ENCODE measurements at regions not wholly inside any gene's neighbourhood (a gene's known extent, or its start where the extent isn't known, plus 50 kb on each side); places are given as distances from the start of the nearest gene placed in this dataset.

DNA sequence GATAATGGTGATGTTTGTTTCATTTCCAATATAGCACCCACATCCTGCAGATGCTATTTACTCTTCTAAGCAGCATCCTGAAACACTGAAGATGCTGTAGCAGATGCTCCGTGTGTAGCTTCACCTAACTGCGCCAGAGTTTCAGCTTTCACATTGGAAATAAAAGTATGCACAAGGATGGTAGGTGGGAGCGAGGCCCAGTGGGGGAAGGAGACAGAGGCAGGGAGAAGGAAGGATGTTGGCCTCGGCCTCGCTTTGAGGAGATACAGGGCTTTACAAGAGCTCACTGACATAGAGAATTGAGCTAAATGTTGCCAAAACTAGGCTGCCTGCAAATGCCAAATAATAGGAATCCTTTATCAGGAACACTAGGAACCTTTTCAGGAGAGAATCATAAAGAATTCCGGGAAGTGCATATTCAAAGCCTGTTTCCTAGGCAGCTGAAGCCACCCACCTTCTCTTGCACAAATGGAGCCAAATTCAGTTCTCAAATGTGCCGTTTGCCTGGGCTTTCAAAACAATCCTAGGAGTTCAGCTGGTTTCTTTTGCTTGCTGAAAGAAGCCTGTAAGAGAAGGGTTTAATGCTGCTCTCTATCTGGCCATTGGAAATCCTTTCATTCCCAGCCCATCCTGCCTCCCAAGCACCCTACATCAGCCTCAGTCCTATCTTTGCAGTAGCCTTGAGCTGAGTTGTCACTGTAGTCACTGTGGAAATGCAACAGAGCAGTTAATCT lies 135.4 kb upstream of the ATP1B1 start:
- FAIRE-seq: no peak

DNA sequence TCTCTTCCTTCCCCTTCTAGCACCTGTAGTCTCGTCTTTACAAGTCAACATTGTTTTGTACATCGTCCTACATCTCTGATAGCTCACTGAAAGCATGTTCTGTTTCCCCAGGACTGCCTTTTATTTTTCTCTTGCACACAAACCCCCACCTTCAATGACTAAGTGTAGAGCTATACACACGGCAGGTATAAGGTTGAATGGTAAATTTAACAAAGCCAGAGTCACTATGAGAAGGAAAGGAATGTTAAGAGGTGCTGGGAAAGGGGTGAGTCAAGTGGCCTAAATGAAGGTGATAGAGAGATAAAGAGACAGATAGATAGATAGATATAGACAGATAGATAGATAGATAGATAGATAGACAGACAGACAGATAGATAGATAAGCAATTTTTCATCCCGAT lies 134.3 kb upstream of the ATP1B1 start:
- FAIRE-seq: no peak

DNA sequence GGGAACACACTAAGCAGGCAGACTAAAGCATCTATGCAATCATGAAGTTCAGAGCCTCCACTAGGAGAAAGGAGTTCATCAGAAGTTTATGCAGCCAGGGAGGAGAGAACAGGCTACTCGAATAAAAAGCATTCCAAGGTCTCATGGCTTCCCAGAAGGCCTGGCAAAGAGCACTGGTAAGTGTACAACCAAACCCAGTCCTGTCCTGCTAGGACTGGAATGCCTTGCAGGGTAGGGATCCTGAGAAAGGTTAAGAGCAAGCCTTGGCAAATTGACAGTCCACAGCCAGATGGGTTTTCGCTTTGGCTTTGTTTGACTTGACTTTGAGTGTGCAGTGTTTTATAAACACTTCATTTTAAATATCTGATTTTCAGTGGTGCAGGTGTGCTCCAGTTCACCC lies 133.6 kb upstream of the ATP1B1 start:
- no peak for FAIRE-seq

DNA sequence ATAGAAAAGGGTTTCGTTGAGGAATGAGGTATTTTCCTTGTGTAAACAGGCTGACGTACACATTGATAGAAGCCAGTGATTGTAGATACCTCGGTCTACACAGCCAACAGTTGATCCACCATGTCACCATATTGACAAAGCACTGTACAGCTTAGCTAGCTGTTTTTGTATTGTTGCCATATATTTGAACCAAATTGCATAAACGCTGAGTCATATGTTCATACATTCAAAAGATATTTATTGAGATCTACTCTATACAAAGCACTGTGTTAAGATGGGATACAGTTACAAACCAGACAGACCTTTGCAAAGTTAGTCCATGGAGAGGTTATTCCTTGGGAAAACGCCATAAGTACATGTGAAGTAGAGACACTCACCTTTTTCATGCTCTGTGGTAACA lies 132.4 kb upstream of the ATP1B1 start:
- no peak for FAIRE-seq

DNA sequence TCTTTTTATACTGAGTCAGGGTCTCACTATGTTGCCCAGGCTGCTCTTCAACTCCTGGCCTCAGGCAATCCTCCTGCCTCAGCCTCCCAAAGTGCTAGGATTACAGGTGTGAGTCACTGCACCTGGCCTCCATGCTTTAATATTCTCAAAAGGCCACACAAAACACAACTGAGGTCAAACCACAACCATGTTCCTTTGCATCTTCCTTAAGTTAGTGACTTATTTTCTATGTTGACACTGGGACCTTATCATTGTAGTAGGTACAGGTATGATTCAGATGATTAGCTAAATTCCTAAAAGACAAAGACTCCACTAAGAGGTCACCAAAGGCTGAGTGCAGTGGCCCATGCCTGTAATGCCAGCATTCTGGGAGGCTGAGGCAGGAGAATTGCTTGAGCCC lies 131.9 kb upstream of the ATP1B1 start:
- no peak for FAIRE-seq

DNA sequence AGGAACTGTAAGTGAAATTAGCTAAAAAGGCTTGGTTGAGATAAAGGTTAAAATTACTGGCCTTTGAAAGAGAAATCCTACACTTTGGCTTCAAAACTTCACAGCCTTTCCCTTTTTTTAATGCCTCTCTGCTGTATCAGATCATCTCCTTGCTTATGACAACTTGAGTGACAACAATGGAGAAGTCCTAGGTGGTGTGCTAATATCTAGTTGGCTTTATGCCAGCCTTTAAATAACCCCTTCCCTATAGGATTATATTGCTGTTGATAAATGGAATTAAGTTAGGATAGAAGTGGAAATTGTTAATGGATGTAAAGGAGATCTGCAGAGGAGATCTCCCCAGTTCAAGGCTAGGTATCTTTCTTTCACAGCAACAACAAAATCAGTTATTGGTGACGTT lies 130.2 kb upstream of the ATP1B1 start:
- FAIRE-seq: no peak

DNA sequence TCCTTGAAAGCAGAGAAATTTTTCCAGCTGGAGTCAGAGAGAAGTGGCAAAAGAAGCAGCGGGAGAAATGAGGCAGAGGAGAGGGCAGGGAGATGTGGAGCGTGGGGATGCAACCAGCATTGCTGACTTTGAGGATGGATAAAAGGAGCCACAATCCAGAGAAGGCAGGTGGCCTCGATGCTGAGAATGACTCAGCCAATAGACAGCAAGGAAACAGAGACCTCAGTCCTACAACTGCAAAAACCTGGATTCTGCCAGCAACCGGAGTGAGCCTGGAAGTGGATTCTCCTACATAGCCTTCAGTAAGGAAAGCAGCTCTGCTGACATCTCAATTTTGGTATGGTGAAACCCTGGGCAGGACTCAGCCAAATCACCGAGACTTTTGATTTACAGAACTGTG lies 128.9 kb upstream of the ATP1B1 start:
- no peak for FAIRE-seq

DNA sequence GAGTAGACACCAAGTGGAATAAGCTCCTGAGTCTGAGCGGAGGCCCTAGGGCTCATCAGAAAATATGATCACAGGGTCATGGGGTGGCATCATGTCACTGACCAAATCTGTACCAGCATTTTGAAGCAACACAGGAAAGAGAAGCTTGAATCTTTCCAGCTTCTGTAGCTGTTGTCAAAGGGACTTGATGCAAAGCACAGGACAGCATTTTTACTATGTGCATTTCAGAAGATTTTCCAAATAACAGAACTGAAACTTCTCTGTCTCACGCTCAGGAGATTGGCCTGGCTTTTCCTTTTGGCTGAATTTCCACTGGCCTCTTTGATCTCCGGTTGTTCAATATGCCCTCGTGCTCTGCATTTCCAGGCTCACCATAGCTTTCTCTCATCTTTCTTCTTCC lies 127.2 kb upstream of the ATP1B1 start:
- no peak for FAIRE-seq

DNA sequence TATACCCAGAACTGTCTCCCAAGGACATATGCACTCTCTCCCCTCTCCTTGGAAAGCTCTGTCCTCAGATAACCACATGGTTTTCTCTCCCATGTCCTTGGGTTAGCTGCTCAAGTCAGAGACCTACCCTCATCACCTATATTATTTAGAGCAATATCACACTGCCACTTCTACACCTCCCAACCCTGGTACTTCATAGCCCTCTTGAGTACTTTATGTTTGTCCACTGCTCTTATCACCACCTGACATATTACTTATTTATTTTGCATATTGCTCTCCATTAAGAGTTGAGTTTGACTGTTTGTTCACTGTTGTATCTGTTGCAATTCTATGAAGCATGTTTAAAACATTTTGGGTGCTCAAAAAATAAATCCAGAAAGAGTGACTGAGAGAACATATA lies 126.3 kb upstream of the ATP1B1 start:
- peak; percentile 14 for FAIRE-seq

DNA sequence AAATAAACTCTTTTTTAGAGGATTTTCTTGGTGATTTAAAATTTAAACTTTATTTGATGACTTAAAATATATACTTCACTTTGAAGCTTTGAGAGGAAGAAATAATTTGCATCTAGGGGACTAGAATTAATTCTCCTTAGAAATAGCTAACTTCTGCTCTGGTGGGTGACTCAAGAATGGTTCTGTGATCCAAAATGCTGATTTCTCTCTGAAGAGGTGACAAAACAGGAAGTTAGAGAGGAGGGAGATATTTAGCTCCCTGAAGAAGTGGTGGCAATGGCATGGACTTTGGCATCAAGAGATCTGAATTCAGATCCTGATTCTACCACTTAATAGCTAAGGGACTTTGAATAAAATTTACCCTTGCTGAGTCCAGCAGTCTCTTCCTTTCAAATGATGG lies 125.8 kb upstream of the ATP1B1 start:
- FAIRE-seq: no peak

DNA sequence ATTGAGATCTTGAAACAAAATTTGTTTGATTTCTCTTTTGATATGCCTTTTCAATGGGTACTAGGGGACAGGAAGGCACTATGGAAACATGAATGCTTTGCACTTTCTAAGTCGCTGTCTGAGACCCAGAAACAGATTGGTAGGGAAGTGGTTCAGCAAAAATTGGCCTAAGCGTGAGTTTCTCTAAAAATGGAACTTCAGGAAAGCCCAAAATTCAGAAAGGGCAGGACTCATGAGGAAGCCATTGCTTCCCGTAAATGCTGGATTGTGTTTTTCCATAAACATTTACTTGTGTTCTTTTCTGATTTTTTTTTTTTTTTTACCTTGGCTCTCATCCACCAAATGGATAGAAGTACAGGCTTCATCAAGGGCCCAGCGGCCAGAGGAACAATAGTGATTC lies 123.7 kb upstream of the ATP1B1 start:
- no peak for FAIRE-seq

DNA sequence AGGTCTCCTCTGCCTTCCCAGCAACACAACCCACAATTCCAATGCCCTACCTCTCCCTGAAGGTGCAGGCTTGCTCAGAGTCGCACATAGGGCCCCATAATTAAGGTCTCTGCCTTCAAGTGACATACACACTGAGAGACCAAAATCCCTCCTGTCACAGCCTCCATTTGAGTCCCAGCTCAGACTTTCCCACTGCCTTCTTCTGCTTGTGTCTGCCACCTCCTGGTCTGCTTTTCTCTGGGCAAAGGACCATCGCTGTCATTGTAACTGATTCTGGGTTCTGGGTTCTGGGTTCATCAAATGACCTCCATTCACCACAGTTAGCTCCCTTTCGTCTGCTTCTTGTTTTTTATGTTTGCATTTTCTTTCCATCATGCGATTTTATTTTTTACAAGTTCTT lies 119.2 kb upstream of the ATP1B1 start:
- FAIRE-seq: no peak

DNA sequence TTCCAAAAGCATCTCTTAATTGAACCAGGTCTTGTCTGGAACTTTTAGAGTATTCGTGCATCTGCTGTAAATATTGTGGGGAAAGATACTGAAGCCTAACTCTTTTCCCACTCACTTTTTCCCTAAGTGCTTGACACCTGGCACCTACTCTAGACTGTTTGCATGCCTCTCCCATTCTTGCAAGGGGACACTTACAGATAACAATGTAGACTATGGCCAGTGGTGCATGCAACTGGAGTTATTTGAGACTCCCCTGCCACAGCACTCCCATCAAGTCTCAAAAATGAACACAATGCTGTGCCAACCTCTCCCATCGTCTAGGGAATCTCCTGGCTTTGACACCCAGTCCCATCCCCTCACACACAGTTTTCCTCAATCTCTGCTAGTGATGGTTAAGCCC lies 118.6 kb upstream of the ATP1B1 start:
- no peak for FAIRE-seq

DNA sequence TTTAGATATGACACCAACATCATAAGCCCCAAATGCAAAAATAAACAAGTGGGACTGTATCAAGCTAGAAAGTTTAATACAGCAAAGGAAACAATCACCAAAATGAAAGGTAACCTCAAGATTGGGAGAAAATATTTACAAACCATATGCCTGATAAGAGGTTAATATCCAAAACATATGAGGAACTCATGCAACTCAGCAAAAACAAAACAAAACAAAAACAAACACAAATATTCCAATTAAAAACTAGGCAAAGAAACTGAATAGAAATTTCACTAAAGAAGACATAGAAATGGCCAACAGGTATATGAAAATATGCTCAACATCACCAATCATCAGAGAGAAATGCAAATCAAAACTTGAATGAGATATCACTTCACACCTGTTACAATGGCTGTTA lies 116.5 kb upstream of the ATP1B1 start:
- no peak for FAIRE-seq

DNA sequence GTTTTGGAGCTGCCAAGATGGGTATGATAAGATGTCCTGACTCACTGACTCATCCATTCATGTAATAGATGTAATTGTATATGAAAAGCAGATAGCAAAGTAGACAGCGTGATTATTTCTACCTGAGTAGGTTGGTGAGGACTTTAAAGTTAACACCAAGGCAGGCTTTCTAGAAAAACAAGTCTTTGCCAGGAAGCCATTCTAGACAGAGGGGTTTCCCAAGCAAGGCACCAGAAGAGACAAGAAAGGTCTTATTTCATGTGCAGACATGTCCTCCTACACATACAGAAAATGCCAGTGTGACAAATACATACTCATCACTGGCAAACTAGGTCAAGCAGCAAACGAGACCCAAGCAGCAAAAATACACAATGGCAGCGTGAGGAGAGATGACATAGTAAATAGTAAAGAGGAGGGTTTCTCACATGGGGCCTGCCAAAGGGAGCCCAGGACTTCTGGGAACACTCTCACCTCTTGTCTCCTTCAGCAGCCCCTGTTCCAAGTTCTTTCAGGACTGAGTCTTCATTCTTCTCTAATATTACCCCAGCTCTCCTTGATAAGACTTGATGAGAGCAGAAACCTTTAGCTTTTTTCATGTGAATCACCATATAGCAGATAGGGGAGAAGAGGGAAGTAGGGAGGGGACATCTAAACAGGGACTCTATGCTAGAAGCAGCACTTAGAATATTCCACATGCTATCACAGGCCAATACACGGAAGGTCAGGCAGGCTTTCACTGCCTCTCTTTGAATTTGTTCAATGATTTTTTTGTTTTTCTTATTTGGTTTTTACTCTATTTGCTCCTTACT lies 114.6 kb upstream of the ATP1B1 start:
- no peak for FAIRE-seq

DNA sequence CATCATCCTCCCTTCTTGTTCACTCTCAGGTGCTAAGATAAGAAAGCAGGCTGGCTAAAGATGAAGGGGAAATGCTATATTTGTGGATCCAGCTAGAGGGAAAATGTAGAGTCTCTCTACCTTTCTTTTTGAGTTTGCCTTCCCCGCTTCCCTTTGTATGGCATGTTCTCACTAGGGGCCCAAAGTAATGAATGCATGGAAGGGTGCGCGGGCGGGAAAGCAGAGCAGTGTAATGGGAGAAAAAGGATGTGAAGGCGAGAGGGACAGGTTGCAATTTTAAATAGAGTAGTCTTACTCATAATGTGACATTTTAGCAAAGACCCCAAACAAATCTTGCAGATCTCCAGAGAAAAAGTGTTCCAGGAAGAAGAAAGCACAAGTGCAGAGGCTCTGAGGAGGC lies 105.1 kb upstream of the ATP1B1 start:
- FAIRE-seq: no peak

DNA sequence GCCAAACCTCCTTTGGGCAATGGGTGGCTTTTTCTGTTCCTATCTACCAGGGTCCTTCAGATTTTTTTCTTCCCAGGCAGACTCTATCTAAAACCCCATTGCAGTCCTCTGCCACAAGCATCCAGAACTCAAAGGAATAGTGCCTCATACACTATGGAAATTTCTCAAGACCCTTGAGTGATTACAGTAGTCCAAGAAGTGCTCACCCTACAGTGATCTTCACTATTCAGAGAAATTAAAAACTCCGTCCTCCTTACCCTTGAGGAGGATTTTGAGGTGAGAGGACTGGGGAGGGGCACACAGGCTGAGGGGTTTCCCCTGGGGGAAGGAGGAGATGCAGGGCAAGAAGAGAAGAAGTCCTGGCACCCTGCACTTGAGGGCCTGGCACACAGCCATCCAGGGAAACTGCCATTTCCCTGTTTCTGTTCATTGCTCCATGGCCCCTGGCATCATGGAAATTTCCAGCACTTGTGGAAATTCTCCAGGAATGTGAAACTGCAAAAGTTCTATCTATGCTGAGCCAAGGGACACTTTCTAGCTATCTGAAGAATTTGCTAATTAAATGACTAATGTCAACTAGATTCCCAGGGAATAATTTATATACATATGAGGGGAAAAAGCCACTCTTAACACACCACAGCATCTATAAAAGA lies 102.5 kb upstream of the ATP1B1 start:
- no peak for FAIRE-seq

DNA sequence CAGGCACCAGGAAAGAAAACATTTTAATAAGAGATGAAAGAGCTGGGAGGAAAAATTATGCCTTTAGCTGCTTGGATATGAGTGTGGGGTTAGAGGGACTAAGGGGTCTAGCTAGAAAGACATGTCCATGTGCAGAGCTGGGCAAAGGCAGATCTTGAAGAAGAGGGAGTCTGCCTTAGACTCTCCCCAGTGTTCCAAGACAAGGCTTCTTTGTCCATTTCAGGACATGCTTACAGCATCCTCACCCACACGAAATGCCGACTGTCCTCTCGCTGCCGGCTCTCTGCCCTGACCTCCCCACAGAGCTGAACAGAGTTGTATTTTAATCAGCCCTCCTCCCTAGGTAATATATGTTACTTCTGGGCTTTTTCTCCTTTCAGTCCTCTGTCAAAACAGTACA lies 100.7 kb upstream of the ATP1B1 start:
- no peak for FAIRE-seq

DNA sequence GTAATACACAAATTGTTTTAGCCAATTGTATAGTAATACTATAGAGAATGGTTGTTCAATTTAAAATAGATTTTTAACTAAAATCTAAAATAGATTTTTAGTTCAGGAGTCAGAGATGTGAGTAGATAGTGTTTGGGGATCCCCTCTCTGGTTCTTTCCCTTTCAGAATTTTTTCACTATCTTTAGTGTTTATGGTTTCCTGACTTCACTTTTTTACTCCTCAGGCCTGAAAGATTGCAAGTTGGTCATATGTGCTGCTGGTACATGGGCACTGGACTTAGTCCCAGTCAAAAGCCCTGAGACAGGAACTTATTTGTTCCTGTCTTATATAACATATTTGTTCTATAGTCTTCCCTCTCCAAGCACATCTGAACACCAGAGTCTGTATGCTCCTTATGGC lies 96.8 kb upstream of the ATP1B1 start:
- no peak for FAIRE-seq

DNA sequence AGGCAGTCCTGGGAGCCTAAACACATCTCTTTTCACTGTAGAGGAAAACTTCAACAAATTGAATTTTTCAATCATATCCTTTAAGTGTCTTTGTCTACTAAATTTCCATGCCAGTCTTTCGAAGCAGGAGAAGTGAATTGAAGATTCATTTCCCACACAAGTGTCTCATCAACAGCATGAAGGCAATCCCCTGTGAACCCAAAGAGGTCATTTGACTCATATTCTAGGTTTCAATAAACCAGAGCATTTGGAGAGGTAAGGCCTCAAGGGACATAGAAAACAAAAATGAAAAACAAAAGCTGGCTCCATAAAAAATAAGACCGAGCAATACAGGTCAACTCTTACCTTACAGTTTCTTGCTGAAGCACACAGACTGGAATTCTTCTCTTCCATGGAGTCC lies 94.1 kb upstream of the ATP1B1 start:
- no peak for FAIRE-seq

DNA sequence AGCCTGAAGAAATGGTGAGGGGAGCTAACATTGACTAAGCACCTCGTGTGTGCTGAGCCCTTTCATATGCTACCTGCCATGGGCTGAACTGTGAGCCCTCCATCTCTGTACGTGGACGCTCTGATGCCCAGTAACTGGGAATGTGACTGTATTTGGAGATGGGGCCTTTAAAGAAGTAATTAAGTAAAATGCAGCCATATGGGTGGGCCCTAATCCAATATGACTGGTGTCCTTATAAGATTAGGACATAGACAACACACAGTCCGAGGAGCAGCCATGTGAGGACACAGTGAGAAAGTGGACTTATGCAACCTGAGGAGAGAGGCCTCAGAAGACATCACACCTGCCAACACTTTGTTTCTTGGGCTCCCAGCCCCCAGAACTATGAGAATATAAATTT lies 92.7 kb upstream of the ATP1B1 start:
- no peak for FAIRE-seq

DNA sequence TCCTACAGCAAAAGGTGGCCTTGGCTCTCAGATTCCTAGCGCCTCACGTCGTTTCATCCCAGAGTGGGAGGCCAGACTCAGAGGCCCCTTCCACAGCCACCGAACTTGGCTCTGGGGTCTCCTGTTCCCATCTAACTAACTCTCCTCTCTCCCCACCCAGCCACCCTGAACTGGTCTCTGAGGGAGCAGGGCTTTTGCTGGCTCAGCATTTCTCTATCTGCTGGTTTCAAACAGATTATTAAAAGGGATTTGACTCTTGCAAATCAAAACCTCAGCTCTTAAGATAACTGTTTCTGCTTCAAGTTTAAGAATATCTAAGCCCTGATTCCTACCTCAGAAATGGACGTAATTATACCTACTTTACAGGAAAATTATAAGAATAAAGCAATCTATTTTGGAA lies 91.0 kb upstream of the ATP1B1 start:
- no peak for FAIRE-seq

DNA sequence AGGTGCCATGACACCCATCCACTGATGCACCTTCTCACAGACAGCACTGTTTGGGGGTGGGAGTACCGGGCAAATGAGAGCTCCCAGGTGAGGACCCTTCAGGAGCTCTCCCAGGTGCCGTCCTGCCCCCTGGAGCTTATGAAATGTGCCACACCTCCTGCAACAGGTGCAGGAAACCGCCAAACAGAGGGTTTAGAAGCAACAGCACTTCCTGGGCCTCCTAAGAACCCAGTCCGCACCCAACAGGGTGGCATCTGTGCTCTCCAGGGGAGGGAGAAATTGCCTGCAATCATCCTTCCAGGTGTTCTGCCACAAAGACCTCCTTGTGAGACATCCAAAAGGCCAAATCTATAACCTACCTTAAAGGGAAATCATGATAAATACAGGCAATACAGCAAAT lies 87.7 kb upstream of the ATP1B1 start:
- FAIRE-seq: no peak

DNA sequence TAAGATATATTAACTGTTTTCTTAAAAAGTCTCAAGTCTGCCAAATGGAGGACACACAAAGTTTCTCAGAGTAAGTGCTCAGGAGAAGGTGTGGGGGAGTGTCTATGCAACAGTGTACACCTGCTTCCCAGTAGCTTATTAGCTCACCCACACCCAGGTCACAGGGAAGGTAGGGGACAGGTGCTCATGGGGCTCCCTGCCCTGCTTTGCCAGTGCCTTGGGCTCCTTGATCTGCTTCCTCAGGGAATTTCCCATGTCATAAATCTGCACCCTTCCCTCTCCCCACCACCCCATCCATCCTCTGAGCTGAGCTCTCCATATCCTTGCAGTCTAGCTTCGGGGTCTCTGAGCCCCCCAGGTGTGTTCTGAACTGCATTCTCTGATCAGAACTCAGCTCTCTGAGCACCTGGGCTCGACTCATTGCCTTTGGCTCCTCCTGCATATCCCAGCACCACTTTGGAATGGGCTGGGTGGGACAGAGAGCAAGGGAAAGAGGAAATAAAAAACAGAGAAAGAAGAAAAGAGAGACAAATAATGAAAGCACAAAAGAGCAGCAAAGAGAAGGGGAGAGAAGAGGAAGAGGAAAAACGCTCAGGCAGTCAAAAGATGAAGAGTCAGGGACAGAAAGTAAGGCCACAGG lies 87.0 kb upstream of the ATP1B1 start:
- FAIRE-seq: no peak

Data from colon (tissue), 2 donors.